ENCODE measurements at regions not wholly inside any gene's neighbourhood (a gene's known extent, or its start where the extent isn't known, plus 50 kb on each side); places are given as distances from the start of the nearest gene placed in this dataset.

GRCh38 chr3:10585945-10586344 is 80.6 kb upstream of the ATP2B2 start:
- DNase-seq = no peak

- peak; percentile 26 for DNase-seq
Observed at GRCh38 chr3:10594915-10595314, 89.5 kb upstream of the ATP2B2 start.

GRCh38 chr3:10596746-10597448 is 91.5 kb upstream of the ATP2B2 start:
- DNase-seq = no peak

GRCh38 chr3:10597733-10598132 is 92.3 kb upstream of the ATP2B2 start:
- no peak for DNase-seq

- DNase-seq = no peak
Observed at GRCh38 chr3:10599017-10599416, 93.6 kb upstream of the ATP2B2 start.

- DNase-seq = no peak
Observed at GRCh38 chr3:10599444-10599843, 94.1 kb upstream of the ATP2B2 start.

- no peak for DNase-seq
Observed at GRCh38 chr3:10600296-10600714, 94.9 kb upstream of the ATP2B2 start.

- no peak for DNase-seq
Observed at GRCh38 chr3:10600726-10601125, 95.3 kb upstream of the ATP2B2 start.

GRCh38 chr3:10601151-10601856 is 95.9 kb upstream of the ATP2B2 start:
- no peak for DNase-seq

GRCh38 chr3:10601857-10602230 is 96.5 kb upstream of the ATP2B2 start:
- no peak for DNase-seq

- no peak for DNase-seq
Observed at GRCh38 chr3:10602271-10602670, 96.9 kb upstream of the ATP2B2 start.

- DNase-seq = peak; percentile 70
Observed at GRCh38 chr3:10602769-10603768, 97.7 kb upstream of the ATP2B2 start.

- DNase-seq = no peak
Observed at GRCh38 chr3:10609134-10609533, 103.7 kb upstream of the ATP2B2 start.

- DNase-seq = no peak
Observed at GRCh38 chr3:10614168-10614567, 108.8 kb upstream of the ATP2B2 start.

- no peak for DNase-seq
Observed at GRCh38 chr3:10615715-10616114, 110.3 kb upstream of the ATP2B2 start.

- DNase-seq = no peak
Observed at GRCh38 chr3:10616321-10616720, 110.9 kb upstream of the ATP2B2 start.

- no peak for DNase-seq
Observed at GRCh38 chr3:10619989-10620832, 114.8 kb upstream of the ATP2B2 start.

- DNase-seq = no peak
Observed at GRCh38 chr3:10620833-10621082, 115.4 kb upstream of the ATP2B2 start.

GRCh38 chr3:10623578-10624275 is 118.3 kb upstream of the ATP2B2 start:
- no peak for DNase-seq

GRCh38 chr3:10625323-10625722 is 119.9 kb upstream of the ATP2B2 start:
- DNase-seq = no peak

GRCh38 chr3:10627884-10628572 is 122.6 kb upstream of the ATP2B2 start:
- DNase-seq = no peak
